Caki2 (cell line): ENCODE measurements at regions not wholly inside any gene's neighbourhood (a gene's known extent, or its start where the extent isn't known, plus 50 kb on each side); places are given as distances from the start of the nearest gene placed in this dataset.
"Not testable (repeated sequence)": the region's sequence is repeated elsewhere in the genome, so short reads cannot be mapped to it uniquely, and the experiment has no call there.

Experiments
- DNase-seq: peaks from one replicate; pipeline ENCODE4 v3.0.0-alpha.2; 2015; ENCODE audit warnings: low read depth
- in situ Hi-C: cut with HindIII; loops from 2 replicates; pipeline ENCODE4 v1.10.0; 2016; ENCODE audit warnings: low sequenced_read_pairs, low pct_unique_long_range_greater_than_20kb, mixed read lengths

DNA sequence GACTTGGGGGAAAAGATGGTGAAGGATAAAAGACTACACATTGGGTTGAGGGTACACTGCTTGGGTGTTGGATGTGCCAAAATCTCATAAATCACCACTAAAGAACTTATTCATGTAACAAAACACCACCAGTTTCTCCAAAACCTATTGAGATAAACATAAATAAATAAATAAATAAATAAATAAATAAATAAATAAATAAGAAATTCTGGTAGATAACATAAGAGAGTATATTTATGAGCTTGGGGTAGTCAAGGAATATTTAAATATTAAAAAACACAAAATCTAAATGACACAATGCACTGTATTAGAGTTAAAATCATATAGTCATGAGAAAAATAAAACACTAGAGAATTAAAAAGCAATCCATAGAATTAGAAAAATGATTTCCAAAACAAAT is 333.5 kb upstream of the NRG3 start:
- no peak for DNase-seq
- in situ Hi-C loops, result no loop called here

DNA sequence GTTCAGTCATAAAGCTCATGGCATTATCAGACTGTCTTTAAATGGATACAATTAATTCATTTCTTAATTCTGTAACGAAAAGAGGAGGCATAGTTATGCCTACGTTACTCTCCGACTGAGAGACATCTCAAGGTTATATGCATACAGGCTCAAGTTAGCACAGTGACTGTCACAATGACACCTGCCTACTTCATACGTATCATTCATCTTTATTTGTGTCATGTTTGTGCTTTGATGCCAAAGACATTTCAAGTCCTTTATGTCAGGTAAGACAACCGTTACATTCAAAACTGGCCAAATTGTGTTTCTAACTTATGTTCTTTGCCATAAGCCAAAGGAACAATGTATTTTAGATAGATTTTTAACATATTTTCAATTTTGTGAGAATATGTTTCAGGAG is 328.8 kb upstream of the NRG3 start:
- no peak for DNase-seq
- in situ Hi-C loops, result no loop called here

DNA sequence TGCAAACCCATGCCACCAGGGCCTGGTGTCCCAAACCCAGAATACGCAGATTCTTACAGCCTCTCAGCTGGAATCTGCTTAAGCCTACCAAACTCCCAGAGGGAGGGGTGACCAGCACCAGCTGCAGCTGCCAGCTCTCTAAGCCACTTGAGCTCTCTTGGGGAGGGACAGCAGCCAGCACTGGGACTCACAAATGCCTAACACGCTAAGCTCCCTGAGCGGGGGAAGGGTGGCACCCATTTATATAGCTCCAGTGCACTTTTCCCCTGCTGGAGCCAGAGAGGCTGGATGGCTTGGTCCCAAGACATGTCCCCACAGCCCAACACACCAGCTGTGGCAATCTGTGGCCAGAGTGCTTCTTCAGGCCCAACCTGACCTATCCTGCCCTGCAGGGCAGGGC is 326.8 kb upstream of the NRG3 start:
- in situ Hi-C loops, result no loop called here
- no peak for DNase-seq

DNA sequence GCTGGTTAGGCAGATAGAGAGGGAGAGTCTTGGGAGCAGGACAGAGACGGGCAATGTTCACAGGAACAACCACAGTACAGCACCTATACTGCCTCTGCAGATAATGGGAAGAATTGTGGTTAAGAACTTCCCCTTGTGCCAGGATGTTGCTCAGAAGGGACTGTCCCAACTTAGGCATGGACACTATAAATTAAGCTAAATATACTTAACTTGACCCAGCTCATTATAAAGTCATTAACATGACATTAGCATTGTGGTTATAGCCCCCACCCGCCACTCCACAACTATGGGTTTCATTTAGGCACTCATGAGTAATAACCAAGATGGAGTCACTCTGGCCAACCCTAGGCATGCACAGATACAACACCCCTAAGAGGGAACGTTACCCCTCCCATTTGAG is 310.9 kb upstream of the NRG3 start:
- in situ Hi-C loops, result no loop called here
- no peak for DNase-seq

GRCh38 chr10:81569488-81569887 is 305.5 kb upstream of the NRG3 start:
- DNase-seq, result no peak
- in situ Hi-C loops, result no loop called here

GRCh38 chr10:81570349-81570748 is 304.6 kb upstream of the NRG3 start:
- in situ Hi-C loops, result no loop called here
- no peak for DNase-seq

DNA sequence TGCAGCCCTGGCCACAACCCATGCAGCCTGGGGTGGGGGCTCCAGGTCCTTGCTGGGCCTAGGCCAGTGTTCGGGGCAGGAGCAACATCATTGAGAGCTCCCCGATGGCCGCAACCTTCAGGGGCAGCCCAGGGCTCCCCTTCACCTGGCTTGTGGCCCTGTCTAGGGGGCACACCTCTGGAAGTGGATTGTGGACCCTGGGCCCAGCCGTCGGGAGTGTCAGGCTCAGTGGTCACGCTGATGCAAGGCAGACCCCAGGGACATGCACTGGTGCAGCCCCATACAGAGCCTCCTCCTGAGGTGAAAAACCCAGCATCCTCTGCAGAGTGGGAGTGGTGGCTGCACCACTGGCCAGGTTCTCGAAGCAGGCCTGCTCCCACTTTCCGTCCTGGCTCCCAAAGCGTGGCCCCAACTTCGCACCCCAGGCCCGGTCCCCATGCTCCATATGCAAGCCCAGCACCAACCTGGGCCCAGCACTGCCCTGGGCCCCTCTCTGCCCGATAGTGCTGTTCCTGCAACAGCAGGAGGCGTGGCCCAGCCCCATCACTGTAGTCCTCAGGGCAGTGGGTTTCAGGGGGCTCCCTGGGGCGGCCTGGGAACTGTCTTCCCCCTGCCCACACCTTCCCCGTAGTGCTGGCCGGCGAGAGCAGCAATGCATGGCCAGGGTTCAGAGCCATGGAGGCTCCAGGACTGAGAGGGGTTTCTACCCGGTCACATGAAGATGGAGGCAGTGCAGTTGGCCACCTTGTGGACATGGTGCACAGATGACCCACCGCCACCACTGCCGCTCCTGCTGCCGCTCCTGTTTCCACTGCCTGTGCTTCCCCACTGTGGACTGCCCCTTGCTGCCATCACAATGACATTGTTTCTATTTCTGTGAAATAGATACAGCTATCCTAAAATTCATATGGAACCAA is 303.9 kb upstream of the NRG3 start:
- no peak for DNase-seq
- in situ Hi-C loops, result no loop called here

DNA sequence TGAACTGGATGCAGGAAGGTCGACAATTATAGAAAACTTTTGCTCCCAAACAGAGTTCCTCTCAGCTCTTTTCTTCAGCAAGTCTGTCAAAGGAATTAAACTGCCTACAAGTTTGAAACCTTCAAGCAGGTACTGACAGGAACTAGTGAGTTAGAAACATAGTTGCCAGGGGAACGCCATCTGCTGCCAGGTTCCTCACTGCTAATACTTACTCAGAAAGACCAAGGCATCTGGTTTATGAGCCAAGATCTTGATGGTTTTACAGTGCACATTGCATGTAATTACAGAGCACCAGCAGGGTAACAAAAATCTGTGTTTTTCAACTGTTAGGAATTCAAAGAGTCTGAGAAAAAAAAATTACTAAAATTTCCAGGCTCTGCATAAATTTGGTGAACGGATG is 300.0 kb upstream of the NRG3 start:
- no peak for DNase-seq
- in situ Hi-C loops, result no loop called here

DNA sequence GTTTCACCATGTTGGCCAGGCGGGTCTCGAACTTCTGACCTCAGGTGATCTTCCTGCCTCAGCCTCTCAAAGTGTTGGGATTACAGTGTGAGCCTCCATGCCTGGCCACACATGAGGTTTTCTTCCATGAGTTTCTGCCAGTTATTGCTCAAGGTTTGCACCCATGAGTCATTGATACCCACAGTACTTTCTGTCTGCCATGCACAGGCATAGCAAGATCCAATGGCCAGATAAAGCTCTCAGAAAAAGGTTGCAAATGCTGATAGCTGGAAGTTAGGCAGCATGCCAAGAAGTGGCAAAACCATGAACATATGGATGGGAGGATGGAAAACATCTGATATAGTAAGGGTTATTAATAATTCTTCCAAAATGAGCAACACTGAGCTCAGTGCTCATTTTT is 298.7 kb upstream of the NRG3 start:
- in situ Hi-C loops, result no loop called here
- no peak for DNase-seq

- in situ Hi-C loops, result no loop called here
- DNase-seq, result no peak
Observed at GRCh38 chr10:81594991-81595390, 280.0 kb upstream of the NRG3 start.

GRCh38 chr10:81600185-81600584 is 274.8 kb upstream of the NRG3 start:
- in situ Hi-C loops, result no loop called here
- peak; percentile 74 for DNase-seq

DNA sequence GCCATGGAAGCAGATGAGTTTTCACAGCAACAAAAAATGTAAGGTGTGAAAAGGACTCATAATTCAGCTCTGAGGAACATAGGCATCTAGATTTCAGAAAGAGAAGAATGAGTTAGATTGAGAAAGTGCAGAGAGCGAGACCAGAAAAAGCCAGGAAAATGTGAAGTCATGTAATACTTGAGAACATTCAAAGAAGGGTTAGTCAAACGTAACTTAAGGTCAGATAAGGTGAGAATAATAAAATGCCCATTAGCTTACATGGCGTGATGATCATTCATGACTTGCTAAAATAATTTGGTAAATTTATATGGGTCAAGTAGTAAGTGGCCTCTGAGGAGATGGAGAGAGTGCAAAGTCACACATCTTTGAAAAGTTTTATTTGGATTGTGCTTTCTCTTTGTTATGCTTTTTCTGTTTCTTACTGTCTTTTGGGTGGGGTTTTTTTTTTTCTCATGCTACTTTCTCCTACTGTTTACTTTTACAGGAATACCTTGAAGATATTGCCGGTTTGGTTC is 271.8 kb upstream of the NRG3 start:
- peak; percentile 93 for DNase-seq
- in situ Hi-C loops, result no loop called here

DNA sequence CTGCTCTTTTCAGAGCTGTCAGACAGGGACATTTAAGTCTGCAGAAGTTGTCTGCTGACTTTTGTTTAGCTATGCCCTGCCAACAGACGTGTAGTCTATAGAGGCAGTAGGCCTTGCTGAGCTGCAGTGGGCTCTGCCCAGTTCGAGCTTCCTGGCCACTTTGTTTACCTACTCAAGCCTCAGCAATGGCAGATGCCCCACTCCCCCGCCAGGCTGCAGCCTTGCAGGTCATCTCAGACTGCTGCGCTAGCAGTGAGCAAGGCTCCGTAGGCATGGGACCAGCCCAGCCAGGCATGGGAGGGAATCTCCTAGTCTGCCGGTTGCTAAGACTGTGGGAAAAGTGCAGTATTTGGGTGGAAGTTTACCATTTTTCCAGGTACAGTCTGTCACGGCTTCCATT is 230.5 kb upstream of the NRG3 start:
- in situ Hi-C loops, DNase-seq: not testable (repeated sequence)

DNA sequence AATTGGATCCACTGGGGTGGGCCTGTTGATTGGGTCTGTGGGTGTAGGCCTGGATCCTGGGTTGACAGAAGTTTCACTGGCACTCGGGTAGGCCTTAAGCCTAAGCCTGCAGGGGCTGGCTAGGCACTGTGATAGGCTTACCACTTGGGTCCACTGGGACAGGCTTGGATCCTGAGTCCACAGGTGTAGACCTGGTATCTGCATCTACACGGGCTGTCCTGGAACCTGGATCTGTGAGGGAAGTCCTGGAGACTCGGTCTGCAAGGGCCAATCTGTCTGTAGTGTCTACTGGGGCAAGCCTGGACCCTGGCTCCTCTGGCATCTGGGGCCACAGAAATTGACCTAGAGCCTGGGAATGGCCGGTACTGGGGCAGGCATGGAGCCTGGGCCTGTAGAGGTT is 219.0 kb upstream of the NRG3 start:
- no peak for DNase-seq
- in situ Hi-C loops, result no loop called here

DNA sequence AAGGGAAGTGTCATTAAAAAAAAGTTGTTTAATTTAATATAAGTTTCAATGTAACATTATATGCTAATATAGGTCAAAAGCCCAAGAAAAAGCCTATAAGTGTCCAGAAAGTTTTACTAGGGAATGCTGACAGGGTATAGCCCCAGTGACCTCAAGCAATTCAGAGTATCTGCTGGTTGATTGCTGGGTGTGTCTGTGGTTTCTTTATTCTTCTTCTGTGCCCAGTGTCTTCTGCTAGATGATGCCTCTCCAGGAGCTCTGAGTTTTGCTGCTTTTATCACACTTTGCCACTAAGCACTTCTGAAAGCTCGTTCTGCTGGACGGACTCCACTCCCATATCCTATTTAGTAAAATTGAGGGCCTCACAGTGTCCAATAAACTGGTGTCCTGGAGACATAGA is 212.2 kb upstream of the NRG3 start:
- DNase-seq, result no peak
- in situ Hi-C loops, result no loop called here

DNA sequence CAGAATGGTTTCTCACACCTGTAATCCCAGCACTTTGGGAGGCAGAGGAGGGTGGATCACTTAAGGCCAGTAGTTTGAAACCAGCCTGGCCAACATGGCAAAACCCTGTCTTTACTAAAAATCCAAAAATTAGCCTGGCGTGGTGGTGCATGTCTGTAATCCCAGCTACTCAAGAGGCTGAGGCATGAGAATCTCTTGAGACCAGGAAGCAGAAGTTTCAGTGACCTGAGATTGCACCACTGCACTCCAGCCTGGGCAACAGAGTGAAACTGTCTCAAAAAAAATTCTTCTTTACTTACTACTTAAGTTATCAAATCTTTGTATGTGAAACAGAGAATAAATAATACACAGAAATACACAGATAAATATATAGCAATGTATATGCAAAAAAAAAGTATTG is 210.2 kb upstream of the NRG3 start:
- DNase-seq, in situ Hi-C loops: not testable (repeated sequence)

- in situ Hi-C loops, result no loop called here
- no peak for DNase-seq
Observed at GRCh38 chr10:81674941-81675340, 200.1 kb upstream of the NRG3 start.

- in situ Hi-C loops, result no loop called here
- DNase-seq, result no peak
Observed at GRCh38 chr10:81679291-81679690, 195.7 kb upstream of the NRG3 start.

DNA sequence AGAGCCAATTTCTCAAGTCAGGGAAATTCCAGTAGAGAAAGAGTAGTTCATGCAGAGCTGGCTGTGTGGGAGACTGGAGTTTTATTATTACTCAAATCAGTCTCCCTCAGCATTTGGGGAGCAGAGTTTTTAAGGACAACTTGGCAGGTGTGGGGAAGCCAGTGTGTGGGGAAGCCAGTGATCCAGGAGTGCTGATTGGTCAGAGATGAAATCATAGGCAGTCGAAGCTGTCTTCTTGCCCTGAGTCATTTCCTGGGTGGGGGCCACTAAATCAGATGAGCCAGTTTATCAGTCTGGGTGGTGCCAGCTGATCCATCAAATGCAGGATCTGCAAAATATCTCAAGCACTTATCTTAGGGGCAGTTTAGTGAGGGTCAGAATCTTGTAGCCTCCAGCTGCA is 194.6 kb upstream of the NRG3 start:
- no peak for DNase-seq
- in situ Hi-C loops, result no loop called here

DNA sequence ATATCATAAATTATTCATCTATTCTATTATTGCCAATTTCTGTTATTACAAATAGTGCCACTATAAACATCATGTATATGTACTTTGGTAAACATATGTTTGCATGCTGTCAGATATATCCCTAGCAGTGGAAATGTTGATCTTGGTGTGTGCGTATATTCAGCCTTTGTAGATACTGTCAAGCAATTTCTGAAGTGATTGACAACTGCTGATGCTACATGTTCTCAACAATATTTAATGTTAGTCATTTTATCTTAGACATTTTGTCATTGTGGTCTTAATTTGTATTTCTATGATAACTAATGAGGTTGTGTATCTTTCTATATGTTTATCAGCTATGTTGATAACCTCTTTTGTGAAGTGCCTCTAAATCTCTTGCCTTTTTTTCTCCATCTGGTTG is 186.5 kb upstream of the NRG3 start:
- in situ Hi-C loops, result no loop called here
- DNase-seq, result no peak
